NOMO-1 treated with dmso at 0.1 percent for 144 hours (cell line): ENCODE measurements at regions not wholly inside any gene's neighbourhood (a gene's known extent, or its start where the extent isn't known, plus 50 kb on each side); places are given as distances from the start of the nearest gene placed in this dataset.
"Not testable (repeated sequence)": the region's sequence is repeated elsewhere in the genome, so short reads cannot be mapped to it uniquely, and the experiment has no call there.

Experiments used
- DNase-seq: peaks from one replicate; lab custom pipeline; 2025; ENCODE audit not compliant: unreplicated experiment; lab: John Stamatoyannopoulos, UW

DNA sequence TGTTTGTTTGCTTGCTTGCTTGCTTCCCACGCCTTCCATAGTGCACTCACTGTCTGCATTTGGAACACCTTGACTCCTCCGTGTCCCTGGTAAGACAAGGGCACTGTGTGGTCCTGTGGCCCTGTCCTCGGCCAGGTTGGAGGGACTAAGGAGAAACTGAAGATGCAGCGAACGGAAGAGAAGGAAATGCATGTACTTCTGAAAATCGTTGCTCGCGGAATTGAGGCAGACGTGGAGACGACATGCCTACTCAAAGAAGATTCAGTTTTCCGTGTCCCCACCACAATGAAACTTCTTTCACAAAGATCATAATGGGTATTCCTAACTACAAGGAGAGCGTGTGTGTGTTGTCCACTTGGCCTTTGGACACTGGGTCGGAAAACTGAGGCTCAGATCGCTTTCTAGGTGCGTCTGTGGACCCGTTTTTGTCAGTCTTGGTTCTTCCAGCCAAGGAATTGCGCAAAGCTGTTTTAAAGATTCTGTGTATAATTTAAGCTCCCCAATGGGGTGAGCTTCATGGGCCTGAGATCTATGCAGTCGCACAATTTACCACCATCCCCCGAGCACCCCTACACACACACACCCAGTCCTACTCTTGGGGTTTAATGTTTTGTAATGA lies 120.4 kb upstream of the ZNF184 start:
- no peak for DNase-seq

DNA sequence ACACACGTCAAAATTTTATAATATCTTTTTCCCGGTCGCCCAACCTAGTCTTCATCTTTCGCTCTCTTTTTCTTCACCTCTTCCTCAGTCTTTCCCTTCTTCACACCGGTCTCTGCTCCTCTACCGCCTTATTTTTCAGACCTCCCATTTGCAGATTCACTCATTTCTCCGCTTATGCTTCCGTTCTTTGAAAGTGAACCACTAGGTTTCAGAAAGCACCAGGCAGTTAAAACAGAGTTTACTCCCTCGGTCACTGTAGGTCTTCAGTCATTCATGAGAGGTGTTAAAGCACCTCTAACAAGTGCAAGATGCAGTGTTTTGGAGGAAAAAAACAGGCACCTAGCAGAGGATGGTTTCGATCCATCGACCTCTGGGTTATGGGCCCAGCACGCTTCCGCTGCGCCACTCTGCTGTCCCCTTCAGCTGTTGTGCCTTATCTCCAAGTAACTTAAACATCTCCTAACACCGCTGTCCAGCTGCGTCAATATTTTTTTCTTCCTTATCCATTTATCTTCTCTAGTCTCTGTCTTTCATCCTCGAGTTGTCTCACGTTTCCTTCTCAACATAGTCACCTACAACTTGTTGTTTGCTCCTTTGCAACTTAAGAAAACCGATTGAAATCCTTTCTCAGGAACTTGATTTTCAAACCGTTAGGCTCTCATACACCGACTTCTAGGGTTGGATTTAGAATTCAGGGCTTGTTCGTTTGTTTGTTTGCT lies 119.7 kb upstream of the ZNF184 start:
- DNase-seq = no peak

DNA sequence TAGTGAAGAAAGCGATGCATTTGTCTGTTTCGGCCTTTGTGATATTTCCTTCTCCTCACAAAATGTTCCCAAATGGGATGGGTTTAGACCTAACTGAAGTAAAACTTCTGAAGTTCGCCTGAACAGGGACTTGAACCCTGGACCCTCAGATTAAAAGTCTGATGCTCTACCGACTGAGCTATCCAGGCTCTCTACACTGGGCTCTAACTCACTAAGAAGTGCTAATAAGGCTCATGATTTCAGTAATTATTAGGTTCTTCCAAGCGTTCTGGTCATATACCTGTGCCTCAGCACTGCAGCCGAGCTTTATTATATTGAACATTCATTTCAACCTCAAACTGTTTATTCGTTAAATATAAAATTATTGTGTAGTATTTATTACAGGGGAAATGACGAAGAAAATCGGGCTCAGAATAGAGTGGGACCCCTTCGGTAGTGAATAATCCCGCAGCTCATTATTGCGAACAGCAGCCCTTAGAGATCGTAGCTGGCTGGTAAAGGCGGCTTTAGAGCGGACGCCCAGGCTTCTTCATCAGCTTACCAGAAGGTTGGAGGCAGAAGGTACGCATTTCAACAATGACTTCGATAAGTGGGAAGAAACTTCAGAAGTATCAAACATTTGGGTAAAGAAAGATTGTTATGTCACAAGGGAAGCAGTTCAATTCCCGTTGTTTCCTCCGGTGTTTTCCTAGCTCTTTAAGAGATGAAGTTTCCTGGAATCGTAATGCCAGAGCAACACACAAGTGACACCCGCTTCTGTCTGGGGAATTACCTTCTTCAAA lies 119.0 kb upstream of the ZNF184 start:
- no peak for DNase-seq

DNA sequence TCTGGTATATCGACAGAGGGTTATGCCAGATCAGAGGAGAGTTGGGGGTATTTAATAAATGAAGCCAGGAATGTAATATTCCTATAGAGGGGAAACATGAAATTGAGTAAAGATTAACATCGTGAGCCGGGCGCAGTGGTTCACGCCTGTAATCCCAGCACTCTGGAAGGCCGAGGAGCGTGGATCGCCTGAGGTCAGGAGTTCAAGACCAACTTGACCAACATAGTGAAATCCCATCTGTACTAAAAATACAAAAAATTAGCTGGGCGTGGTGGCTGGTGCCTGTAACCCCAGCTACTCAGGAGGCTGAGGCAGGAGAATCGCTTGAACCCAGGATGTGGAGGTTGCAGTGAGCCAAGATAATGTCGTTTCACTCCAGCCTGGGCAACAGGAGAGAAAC lies 112.4 kb upstream of the ZNF184 start:
- not testable (repeated sequence) for DNase-seq

DNA sequence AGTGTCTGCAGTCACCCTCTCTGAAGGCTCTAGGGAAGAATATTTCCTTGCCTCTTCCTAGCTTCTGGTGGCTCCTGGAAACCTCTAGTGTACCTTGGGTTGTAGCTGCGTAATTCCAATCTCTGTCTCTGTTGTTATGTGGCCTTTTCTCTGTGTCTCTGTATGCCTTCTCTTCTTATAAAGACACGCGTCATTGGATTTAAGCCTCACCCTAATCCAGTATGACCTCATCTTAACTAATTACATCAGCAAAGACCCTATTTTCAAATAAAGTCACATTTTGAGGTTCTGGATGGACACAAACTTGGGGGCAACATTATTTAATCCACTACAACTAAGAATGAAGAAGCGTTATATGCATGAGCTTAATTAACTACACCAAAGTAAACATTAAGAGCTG lies 111.4 kb upstream of the ZNF184 start:
- DNase-seq = no peak

DNA sequence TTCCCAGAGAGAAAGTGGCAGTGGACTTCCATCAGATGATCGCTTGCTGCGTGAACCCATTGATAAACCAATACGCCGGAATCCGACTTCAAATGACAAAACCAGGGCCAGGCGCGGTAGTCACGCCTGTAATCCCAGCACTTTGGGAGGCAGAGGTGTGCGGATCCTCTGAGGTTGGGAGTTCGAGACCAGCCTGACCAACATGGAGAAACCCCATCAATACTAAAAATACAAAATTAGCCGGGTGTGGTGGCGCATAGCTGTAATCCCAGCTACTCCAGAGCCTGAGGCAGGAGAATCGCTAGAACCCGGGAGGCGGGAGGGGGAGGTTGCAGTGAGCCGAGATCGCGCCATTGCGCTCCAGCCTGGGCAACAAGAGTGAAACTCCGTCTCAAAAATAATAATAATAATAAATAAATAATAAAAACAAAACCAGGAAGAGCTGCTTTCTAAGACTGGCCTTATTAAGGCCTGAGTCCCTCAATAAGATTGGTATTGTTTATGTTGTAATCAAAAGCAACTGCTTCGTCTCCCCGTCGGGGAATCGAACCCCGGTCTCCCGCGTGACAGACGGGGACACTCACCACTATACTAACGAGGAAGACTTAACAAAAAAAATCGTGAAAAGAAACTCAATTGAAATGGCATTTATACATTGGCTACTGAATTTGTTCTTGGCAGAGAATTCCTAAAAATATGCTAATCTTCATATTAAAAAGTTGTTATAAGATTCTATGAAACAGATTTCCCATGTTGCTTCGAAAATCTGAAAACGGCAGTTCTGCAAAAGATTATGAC lies 110.2 kb upstream of the ZNF184 start:
- DNase-seq = no peak

DNA sequence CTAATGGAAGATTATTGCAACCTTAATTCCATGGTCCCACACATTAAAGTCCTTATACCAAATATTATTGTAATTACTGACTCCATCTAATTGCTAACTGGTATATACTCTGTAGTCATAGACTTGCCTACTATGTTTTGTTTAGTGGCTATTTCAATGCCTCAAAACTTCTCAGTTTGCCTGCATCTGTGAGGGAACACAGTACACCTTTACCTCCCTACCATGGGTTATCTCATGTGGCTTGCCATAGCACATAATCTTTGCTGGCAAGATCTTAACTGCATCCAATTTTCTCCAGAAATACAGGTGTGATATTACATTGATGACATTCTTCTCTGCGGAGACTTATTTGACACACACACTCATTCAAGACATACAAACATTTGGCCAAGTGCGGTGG lies 107.1 kb upstream of the ZNF184 start:
- no peak for DNase-seq

DNA sequence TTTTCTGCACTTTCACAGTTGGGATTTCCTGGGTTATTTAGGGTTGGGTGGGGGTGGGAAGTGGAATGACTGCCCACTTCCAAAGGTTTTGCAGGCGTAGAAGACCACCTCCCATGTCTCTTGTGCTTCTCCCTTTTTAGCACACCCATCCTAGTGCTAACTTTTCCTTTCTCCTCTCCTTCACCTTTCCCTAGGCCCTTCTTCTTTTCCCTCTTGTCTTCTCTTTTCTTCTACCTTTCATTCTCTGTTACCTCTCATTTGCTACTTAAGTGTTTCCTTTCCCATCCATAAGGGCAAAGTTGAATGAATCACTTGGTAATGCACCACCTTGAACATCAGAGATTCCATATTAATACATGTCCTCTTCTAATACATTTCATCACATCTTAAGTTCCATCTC lies 105.0 kb upstream of the ZNF184 start:
- no peak for DNase-seq

DNA sequence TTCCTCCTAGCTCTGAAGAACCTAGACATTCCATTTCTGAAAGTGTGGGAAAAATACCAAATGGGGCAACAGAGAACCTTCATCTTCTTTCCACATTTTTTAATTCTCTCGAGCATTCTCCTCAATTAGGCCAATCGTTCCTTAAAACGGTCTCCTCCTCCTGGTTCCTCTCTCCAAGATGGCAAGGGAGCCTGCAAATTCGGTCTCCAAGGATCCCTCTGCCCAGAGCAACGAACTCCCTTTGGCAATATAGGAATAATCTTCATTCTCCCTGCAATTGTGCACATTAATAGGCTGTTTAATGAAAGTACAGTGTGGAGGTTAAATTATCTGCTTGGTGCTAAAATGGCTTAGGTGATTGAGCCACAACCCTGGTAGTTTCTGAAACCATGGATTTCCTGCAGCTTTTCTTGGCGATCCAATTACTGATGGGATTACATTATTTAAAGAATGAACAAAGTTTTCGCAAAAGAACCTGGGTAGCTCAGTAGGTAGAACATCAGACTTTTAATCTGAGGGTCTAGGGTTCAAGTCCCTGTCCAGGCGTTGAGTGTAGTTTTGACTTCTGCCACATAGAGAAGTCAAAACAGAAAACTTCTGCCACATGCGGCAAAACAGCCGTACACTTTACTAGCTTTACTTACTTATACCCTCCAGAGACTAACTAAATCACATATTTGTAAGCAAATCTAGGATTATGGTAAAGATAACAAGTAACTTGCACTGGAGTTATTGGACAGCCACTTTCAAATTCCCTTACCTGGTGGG lies 102.9 kb upstream of the ZNF184 start:
- no peak for DNase-seq

DNA sequence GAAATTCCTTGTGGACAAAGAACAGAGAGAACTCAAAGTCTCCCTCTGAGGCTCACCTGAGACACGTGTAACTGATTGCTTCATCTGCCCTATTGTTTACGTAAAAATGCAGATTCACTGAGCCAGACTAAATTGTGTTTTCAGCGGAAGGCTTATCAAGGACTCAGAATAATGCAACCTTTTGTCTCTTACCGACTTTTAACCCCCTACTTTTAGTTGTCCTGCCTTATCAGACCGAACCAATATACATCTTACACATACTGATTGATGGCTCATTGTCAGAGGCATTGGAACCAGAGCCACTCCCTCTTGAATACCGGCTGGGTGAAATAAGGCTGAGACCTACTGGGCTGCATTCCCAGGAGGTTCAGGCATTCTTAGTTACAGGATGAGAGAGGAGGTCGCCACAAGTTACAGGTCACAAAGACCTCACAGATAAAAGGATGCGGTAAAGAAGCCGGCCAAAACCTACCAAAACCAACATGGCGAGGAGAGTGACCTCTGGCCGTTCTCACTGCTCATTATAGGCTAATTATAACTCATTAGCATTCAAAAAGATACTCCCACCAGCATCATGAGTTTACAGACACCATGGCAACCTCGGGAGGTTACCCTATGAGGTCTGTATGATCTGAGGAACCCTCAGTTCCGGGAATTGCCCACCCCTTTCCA lies 95.5 kb upstream of the ZNF184 start:
- no peak for DNase-seq

DNA sequence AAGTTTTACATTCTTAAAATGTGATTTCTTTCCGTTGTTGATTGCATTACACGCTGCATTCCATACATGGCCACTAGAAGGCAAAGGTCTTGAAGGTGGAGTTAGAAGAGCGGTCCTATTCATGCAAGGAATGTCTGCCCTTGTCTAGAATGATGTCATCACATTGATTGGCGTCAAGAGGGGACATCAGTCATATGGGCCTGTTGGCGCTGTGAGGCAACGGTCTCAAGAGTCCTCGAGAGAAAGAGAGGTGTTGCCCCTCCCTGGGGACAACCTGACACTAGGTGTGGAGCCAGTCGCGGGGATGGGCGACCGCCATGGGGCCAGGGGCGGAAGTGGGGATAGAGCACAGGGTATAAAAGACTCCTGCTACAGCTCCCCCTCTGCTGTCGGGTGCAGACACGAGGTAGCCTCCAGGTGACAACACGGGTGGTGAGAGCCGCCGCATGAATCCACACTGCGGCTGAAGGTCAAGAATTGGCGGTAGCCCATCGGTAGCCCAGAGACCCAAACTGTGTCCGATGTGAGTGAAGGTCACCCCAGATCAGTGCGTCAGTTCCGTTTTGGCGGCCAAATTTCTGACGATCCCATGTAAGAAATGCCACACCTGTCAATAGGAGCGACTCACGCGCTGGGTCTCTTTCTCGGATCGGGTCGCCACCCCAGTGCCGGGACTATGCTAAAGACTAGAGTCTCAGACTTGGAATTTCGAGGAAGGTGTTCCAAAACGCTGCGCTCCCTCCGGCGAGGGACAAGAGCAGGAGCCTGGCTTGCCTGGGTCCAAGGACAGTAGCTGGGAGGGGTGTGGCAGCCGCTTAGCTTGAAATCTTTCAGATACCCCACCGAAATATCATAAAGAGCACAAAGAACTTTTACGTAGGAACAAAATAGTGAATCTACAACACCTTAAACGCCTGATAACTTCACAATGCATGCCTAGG lies 93.2 kb upstream of the ZNF184 start:
- no peak for DNase-seq

DNA sequence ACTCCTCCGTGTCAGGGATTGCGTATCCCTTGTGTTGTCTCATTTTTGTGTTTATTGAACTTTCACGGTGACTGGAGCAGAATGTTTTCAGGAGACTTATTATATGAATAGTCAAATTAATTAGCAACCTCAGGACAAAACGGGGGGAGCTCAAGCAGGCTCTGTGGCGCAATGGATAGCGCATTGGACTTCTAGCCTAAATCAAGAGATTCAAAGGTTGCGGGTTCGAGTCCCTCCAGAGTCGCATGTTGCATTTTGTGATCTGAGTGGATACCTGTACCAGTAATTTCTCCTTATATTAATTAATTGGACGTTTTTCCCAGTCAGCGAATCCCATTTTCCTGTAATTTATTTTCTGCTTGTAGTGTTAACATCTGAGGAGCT lies 89.1 kb upstream of the ZNF184 start:
- no peak for DNase-seq

DNA sequence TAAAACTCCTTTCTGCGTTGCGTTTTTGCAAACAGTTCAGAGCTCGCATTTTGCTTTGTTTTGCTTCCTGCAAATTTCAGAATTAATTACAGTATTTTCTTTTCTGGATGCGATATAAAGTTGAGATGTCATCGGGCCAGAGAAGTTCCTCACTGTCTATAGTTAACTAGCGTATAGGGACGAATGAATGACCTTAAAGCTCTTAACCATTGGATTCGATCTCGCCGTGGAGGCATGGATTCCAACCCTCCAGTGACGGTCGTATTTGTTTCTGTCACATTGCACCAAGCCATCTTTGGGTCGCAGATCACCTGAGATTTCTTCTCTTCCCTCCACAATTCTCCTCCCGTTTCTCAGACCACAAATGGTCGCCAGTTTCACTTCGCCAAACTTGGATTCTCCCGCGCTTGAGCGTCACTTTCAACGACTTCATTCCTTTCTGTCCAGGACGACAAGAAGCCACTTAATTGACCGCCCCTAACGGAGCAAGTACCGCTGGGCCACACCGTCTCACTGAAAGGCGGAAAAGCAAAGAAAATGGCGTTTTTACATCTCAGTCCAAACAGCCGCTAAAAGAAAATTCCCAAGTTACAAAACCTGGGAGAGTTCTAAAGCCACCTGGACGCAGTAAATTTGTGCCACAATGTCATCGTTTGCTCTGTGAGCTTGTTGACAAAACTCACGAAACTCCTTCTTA lies 85.3 kb upstream of the ZNF184 start:
- DNase-seq = no peak

DNA sequence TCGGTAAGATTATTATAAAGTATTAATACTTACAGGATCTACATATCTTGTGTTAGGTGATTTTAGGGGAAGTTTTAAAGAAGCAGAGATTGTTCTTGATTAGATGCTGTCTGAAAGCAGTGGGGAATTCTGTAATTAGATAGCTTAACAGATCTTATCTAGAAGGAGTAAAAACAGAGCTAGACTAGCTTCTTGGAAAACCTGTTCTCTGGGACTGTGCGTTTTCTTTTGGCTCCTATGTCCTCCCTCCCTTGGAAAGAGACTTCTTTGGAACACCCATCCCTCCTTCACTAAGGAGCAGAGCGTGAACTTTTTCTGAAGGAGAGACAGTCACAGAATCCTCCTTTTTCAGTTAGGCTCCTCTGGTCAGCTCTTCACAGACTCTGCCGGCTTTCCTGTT lies 83.5 kb upstream of the ZNF184 start:
- DNase-seq = no peak

DNA sequence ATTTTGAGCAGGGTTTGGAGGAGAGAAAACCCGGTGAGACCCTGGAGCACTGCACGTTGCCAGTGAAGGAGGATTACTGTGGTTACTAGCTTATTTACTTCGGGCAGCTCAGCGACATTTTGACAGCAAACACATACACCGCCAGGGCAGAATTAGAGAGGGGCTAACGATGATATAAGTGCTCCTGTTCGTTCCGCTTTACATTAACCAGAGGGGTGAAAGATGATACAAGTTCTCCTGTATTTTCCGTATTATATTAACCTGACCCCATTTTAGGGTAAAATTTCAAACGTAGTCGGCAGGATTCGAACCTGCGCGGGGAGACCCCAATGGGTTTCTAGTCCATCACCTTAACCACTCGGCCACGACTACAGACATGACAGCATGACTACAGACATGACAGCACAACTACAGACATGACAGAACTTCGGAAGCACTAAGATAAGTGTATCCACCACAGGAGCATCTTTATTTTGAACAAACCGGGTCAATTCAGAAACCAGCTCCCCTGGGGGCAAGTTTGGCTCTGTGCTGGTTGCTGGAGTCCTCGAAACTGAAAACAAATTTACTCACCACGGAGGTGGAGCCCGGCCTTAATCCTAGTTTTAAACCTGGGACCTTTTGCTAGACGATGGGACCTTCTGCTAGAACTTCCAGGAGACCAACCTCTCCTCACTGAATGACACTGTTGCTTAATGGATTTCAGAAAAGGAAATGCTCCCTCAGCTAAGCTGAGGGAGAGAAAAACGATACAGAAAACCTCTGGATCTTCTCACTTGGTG lies 80.4 kb upstream of the ZNF184 start:
- no peak for DNase-seq

DNA sequence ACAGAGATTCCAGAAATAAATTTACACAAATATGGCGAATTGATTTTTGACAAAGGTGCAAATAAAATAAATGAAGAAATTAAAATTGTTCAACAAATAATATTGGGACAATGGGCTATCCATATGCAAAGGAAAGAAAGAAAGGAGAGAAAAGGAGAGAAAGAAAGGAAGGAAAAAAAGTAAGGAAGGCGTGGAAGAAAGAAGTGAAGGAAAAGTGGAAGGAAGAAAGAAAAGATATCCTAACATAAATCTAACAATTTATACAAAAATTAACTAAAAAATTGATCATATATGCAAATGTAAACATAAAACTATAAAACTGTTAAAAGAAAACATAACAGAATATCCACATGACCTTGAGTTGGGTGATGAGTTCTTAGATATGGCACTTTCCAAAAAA lies 78.7 kb upstream of the ZNF184 start:
- no peak for DNase-seq

DNA sequence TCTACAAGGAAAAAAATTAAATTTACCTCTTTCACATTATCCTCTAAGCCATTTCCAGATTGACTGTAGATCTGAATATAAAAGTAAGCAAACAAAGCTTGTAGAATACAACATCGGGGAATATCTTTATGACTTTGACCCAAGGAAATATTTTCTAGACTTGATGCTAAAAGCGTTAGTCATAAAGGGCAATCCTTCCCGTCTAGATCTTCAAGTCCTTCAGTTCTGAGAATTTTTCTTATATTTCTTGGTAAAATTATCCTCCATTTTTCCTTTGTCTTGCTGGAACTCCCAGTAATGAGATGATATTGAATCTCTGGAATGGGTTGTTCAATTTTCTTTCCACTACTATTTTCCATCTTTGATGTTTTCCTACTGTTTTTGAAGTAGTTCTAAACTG lies 77.8 kb upstream of the ZNF184 start:
- DNase-seq = no peak

DNA sequence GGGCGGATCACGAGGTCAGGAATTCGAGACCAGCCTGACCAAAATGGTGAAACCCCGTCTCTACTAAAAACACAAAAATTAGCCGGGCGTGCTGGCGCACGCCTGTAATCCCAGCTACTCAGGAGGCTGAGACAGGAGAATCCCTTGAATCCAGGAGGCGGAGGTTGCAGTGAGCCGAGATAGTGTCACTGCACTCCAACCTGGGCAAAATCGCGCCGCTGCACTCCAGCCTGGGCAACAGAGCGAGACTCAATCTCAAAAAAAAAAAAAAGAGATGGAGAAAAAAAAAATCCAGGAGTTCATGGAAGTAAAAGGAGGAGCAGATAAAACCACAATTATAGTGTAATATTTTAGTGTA lies 76.3 kb upstream of the ZNF184 start:
- not testable (repeated sequence) for DNase-seq
